ENCODE measurements at regions not wholly inside any gene's neighbourhood (a gene's known extent, or its start where the extent isn't known, plus 50 kb on each side); places are given as distances from the start of the nearest gene placed in this dataset.

DNA sequence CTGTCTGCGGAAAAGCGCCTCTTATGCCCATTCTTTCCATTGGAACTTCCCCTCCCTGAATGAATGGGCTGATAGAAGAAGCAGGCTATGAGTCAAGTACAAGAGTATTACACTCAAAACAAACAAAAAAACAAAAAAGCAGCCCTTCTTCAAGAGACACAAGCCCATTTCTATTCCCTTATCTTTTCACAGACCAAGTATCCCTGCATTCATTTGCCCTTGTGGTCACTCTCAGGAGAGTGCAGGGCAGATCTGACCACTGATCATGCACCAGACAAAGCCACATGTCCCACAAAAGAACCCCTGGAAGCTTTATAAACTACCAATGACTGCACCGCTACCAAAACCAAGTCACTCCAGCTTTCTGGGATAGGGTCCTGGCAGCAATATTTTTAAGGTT is 262.5 kb upstream of the TAS2R1 start:
- no peak overlapping the region for H3K27ac ChIP-seq (ENCODE audit: low read depth in 1 of 2, low read length in 2 of 2)
- peaks cover 0 to 4% (median 0%) of the 10 kb centered on the region in 4 donors for H3K27me3 ChIP-seq (ENCODE audit: control insufficient read depth in 4 of 4, insufficient read depth in 4 of 4, low read length in 3 of 4)
- H3K4me3 ChIP-seq (ENCODE audit: low read depth in 1 of 3, low read length in 3 of 3): no peak overlapping the region
- TF ChIP-seq NR2F2 (IDR thresholded peaks at IDR 0.05) (no peak), HNF4A (conservative IDR thresholded peaks at IDR 0.05) (no peak), YY1 (IDR thresholded peaks at IDR 0.05) (no peak), GABPA (IDR thresholded peaks at IDR 0.05 in 1 of 2, conservative IDR thresholded peaks at IDR 0.05 in 1 of 2) (no peak)
- TF ChIP-seq, protein P1, sequence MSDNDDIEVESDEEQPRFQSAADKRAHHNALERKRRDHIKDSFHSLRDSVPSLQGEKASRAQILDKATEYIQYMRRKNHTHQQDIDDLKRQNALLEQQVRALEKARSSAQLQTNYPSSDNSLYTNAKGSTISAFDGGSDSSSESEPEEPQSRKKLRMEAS (IDR thresholded peaks at IDR 0.05): no peak
- TF ChIP-seq, protein P2, sequence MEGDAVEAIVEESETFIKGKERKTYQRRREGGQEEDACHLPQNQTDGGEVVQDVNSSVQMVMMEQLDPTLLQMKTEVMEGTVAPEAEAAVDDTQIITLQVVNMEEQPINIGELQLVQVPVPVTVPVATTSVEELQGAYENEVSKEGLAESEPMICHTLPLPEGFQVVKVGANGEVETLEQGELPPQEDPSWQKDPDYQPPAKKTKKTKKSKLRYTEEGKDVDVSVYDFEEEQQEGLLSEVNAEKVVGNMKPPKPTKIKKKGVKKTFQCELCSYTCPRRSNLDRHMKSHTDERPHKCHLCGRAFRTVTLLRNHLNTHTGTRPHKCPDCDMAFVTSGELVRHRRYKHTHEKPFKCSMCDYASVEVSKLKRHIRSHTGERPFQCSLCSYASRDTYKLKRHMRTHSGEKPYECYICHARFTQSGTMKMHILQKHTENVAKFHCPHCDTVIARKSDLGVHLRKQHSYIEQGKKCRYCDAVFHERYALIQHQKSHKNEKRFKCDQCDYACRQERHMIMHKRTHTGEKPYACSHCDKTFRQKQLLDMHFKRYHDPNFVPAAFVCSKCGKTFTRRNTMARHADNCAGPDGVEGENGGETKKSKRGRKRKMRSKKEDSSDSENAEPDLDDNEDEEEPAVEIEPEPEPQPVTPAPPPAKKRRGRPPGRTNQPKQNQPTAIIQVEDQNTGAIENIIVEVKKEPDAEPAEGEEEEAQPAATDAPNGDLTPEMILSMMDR (IDR thresholded peaks at IDR 0.05; ENCODE audit: low read depth, low read length, missing input control): no peak
- no peak overlapping the region for H3K9ac ChIP-seq (ENCODE audit: low read depth in 1 of 2, low read length in 2 of 2)
- no peaks in the 10 kb centered on the region for H3K9me3 ChIP-seq (ENCODE audit: control insufficient read depth in 4 of 4, low read length in 3 of 4)
- no peaks in the 10 kb centered on the region for H3K36me3 ChIP-seq (ENCODE audit: control insufficient read depth in 4 of 4, insufficient read depth in 3 of 4, low read depth in 1 of 4, low read length in 3 of 4)
- no peak for DNase-seq (ENCODE audit: low spot score)
- H3K4me1 ChIP-seq (ENCODE audit: control insufficient read depth in 4 of 4, insufficient read depth in 4 of 4, low read length in 3 of 4): no peaks in the 10 kb centered on the region
- WGBS: 87% methylated on average over 3 of the region's 3 CpGs

DNA sequence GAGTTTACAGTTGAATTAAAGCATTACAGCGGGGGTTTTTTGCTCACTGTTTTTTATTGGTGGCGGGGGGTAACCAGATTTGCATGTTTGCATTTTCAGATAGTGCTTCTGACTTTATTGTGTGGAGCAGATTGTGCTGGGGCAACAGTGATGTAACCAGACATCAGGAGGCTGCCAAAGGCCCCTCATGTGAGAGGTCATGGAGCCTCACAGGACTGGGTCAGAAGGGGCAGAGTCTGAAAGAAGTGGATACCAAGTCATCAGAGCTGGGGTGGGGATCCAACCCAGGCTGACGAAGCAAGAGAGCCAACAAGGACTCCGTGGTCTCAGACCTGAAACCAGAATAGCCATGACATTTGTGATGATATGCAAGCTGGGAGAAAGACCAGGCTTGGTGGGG is 259.4 kb upstream of the TAS2R1 start:
- DNase-seq (ENCODE audit: low spot score): no peak
- no peaks in the 10 kb centered on the region for H3K4me1 ChIP-seq (ENCODE audit: control insufficient read depth in 4 of 4, insufficient read depth in 4 of 4, low read length in 3 of 4)
- no peaks in the 10 kb centered on the region for H3K36me3 ChIP-seq (ENCODE audit: control insufficient read depth in 4 of 4, insufficient read depth in 3 of 4, low read depth in 1 of 4, low read length in 3 of 4)
- no peak for TF ChIP-seq FOXA2 (IDR thresholded peaks at IDR 0.05)
- no peak for TF ChIP-seq JUND (IDR thresholded peaks at IDR 0.05)
- no peak for TF ChIP-seq NR2F2 (IDR thresholded peaks at IDR 0.05)
- TF ChIP-seq RAD21 (IDR thresholded peaks at IDR 0.05): no peak
- TF ChIP-seq SP1 (IDR thresholded peaks at IDR 0.05): no peak
- TF ChIP-seq GABPA (IDR thresholded peaks at IDR 0.05 in 1 of 2, conservative IDR thresholded peaks at IDR 0.05 in 1 of 2): no peak
- TF ChIP-seq, protein P1 (IDR thresholded peaks at IDR 0.05): no peak
- TF ChIP-seq FOXA1 (IDR thresholded peaks at IDR 0.05): no peak
- TF ChIP-seq HNF4A (conservative IDR thresholded peaks at IDR 0.05): no peak
- TF ChIP-seq, protein P2 (IDR thresholded peaks at IDR 0.05; ENCODE audit: low read depth, low read length, missing input control): no peak
- TF ChIP-seq, protein P3, sequence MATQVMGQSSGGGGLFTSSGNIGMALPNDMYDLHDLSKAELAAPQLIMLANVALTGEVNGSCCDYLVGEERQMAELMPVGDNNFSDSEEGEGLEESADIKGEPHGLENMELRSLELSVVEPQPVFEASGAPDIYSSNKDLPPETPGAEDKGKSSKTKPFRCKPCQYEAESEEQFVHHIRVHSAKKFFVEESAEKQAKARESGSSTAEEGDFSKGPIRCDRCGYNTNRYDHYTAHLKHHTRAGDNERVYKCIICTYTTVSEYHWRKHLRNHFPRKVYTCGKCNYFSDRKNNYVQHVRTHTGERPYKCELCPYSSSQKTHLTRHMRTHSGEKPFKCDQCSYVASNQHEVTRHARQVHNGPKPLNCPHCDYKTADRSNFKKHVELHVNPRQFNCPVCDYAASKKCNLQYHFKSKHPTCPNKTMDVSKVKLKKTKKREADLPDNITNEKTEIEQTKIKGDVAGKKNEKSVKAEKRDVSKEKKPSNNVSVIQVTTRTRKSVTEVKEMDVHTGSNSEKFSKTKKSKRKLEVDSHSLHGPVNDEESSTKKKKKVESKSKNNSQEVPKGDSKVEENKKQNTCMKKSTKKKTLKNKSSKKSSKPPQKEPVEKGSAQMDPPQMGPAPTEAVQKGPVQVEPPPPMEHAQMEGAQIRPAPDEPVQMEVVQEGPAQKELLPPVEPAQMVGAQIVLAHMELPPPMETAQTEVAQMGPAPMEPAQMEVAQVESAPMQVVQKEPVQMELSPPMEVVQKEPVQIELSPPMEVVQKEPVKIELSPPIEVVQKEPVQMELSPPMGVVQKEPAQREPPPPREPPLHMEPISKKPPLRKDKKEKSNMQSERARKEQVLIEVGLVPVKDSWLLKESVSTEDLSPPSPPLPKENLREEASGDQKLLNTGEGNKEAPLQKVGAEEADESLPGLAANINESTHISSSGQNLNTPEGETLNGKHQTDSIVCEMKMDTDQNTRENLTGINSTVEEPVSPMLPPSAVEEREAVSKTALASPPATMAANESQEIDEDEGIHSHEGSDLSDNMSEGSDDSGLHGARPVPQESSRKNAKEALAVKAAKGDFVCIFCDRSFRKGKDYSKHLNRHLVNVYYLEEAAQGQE (IDR thresholded peaks at IDR 0.05): no peak
- no peak for TF ChIP-seq EGR1 (IDR thresholded peaks at IDR 0.05; ENCODE audit: low read depth in 2 of 2)
- TF ChIP-seq, protein P4, sequence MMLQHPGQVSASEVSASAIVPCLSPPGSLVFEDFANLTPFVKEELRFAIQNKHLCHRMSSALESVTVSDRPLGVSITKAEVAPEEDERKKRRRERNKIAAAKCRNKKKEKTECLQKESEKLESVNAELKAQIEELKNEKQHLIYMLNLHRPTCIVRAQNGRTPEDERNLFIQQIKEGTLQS (IDR thresholded peaks at IDR 0.05): no peak
- no peak for TF ChIP-seq RXRA (IDR thresholded peaks at IDR 0.05)
- H3K27me3 ChIP-seq (ENCODE audit: control insufficient read depth in 4 of 4, insufficient read depth in 4 of 4, low read length in 3 of 4): peaks cover 0 to 4% (median 0%) of the 10 kb centered on the region in 4 donors
- 76% methylated on average over 4 of the region's 4 CpGs for WGBS
- no peak overlapping the region for H3K4me3 ChIP-seq (ENCODE audit: low read depth in 1 of 3, low read length in 3 of 3)
- no peaks in the 10 kb centered on the region for H3K9me3 ChIP-seq (ENCODE audit: control insufficient read depth in 4 of 4, low read length in 3 of 4)
- no peak overlapping the region for H3K27ac ChIP-seq (ENCODE audit: low read depth in 1 of 2, low read length in 2 of 2)
- H3K9ac ChIP-seq (ENCODE audit: low read depth in 1 of 2, low read length in 2 of 2): no peak overlapping the region
